Lower leg skin (tissue), 4 donors: ENCODE measurements at regions not wholly inside any gene's neighbourhood (a gene's known extent, or its start where the extent isn't known, plus 50 kb on each side); places are given as distances from the start of the nearest gene placed in this dataset.
A peak's percentile ranks its signal among the peaks of the same experiment; 100 is the strongest.

ENCODE experiments used
- DNase-seq, 2 donors: peaks; one replicate each; pipeline ENCODE4 v3.0.0-alpha.2; 2019; ENCODE audit warnings: low spot score in 2 of 2
- H3K4me3 ChIP-seq: fragments of 200-600 bp; sonication (generic); 2 replicates; pipeline ENCODE4 v1.5.1; 2017; ENCODE audit warnings: mild to moderate bottlenecking, low read depth; ENCODE audit not compliant: poor library complexity, severe bottlenecking
- CTCF ChIP-seq, 3 donors: fragments of 450-650 bp; IDR thresholded peaks; one replicate each; pipeline ENCODE4 v1.5.1; 2016; ENCODE audit warnings: antibody characterized with exemption in 3 of 3, mild to moderate bottlenecking in 3 of 3, moderate library complexity in 2 of 3
- POLR2A ChIP-seq, 2 donors: fragments of 450-650 bp; IDR thresholded peaks; one replicate each; pipeline ENCODE4 v1.6.1; 2016 to 2017; ENCODE audit warnings: antibody characterized with exemption in 2 of 2, mild to moderate bottlenecking in 1 of 2, moderate library complexity in 1 of 2
- WGBS, 2 donors: methylation state at CpG; one replicate each; pipeline ENCODE4 v1.1.5; 2018; 5-methylcytosine and 5-hydroxymethylcytosine counted together
- intact Hi-C: fragments of 100-400 bp; cut with DNase I; formaldehyde crosslinking; loops from one replicate; pipeline ENCODE4 v1.15.0; 2023; ENCODE audit warnings: low total_unique reads

- no peak for DNase-seq
- no peak overlapping the region for H3K4me3 ChIP-seq
- 63 to 69% methylated on average over 9 of the region's 9 CpGs for WGBS, 2 donors
- TF ChIP-seq CTCF (IDR thresholded peaks at IDR 0.05), result no peak
- TF ChIP-seq POLR2A (IDR thresholded peaks at IDR 0.05), result no peak
- intact Hi-C loops, result no loop called here
Observed at GRCh38 chr10:88088441-88089340, 225.3 kb downstream of the PTEN start.

- H3K4me3 ChIP-seq, result no peak overlapping the region
- DNase-seq, result no peak
- no peak for TF ChIP-seq POLR2A (IDR thresholded peaks at IDR 0.05)
- intact Hi-C loops, result no loop called here
Observed at GRCh38 chr10:88089498-88089897, 226.1 kb downstream of the PTEN start.

GRCh38 chr10:88090568-88091214 is 227.3 kb downstream of the PTEN start:
- H3K4me3 ChIP-seq, result no peak overlapping the region
- DNase-seq, result no peak

GRCh38 chr10:88091490-88092061 is 228.2 kb downstream of the PTEN start:
- DNase-seq, result peak in 1 of 2 donors; percentile 61
- H3K4me3 ChIP-seq, result no peak overlapping the region
- TF ChIP-seq POLR2A (IDR thresholded peaks at IDR 0.05) (no peak), CTCF (IDR thresholded peaks at IDR 0.05) (no peak)
- intact Hi-C loops, result no loop called here
- WGBS, 2 donors, result 41% methylated on average over 4 of the region's 4 CpGs

More at GRCh38 chr10:88090568-88091214, 227.3 kb downstream of the PTEN start:
- intact Hi-C loops, result no loop called here
- TF ChIP-seq CTCF (IDR thresholded peaks at IDR 0.05) (no peak), POLR2A (IDR thresholded peaks at IDR 0.05) (no peak)
- 85 to 94% methylated on average over 7 of the region's 7 CpGs for whole genome bisulfite sequencing, 2 donors

GRCh38 chr10:88092265-88092664 is 228.8 kb downstream of the PTEN start:
- intact Hi-C loops, result no loop called here
- no peak overlapping the region for H3K4me3 ChIP-seq
- no peak for DNase-seq
- 88 to 91% methylated on average over 4 of the region's 4 CpGs for WGBS, 2 donors
- TF ChIP-seq POLR2A (IDR thresholded peaks at IDR 0.05), result no peak
- TF ChIP-seq CTCF (IDR thresholded peaks at IDR 0.05), result no peak

GRCh38 chr10:88092973-88093372 is 229.5 kb downstream of the PTEN start:
- WGBS, 2 donors, result 76 to 87% methylated on average over 5 of the region's 5 CpGs
- TF ChIP-seq CTCF (IDR thresholded peaks at IDR 0.05) (no peak), POLR2A (IDR thresholded peaks at IDR 0.05) (no peak)
- no peak overlapping the region for H3K4me3 ChIP-seq
- DNase-seq, result no peak
- intact Hi-C loops, result no loop called here
